ENCODE measurements at regions not wholly inside any gene's neighbourhood (a gene's known extent, or its start where the extent isn't known, plus 50 kb on each side); places are given as distances from the start of the nearest gene placed in this dataset.

DNA sequence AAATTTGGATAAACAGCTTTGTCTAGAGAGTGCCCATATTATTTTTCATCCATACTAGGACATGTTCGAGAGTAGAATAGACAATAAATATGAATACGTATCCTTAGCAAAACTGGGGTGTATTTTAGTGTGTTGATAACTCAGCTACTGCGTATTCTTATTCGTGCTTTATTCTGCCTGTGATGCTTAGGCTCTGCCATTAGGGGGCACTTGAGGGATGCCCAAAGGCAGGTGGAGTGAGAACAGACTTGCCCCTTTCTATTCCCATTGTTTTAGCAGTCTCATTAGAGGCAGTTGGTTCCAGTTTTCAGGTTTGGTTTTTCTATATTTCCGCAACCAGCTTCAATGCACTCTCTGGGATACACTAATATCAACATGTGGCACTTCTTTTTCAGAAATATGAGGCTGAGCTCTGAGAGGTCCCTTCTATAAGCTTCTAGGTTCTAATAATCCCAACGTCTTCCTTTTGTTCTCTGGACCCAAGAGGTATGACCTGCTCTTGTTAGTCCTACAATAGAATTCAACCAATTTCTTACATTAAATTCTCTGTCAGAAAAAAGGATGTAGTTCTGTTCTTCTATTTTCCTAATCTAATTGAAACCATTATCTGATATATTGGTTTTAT lies 985.7 kb upstream of the FBXO33 start:
- TF ChIP-seq, protein P1, sequence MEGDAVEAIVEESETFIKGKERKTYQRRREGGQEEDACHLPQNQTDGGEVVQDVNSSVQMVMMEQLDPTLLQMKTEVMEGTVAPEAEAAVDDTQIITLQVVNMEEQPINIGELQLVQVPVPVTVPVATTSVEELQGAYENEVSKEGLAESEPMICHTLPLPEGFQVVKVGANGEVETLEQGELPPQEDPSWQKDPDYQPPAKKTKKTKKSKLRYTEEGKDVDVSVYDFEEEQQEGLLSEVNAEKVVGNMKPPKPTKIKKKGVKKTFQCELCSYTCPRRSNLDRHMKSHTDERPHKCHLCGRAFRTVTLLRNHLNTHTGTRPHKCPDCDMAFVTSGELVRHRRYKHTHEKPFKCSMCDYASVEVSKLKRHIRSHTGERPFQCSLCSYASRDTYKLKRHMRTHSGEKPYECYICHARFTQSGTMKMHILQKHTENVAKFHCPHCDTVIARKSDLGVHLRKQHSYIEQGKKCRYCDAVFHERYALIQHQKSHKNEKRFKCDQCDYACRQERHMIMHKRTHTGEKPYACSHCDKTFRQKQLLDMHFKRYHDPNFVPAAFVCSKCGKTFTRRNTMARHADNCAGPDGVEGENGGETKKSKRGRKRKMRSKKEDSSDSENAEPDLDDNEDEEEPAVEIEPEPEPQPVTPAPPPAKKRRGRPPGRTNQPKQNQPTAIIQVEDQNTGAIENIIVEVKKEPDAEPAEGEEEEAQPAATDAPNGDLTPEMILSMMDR (conservative IDR thresholded peaks at IDR 0.05): peak; percentile 93
- TF ChIP-seq ZFX (IDR thresholded peaks at IDR 0.05): no peak

All from C4-2B (cell line).